Keratinocyte (primary cell): ENCODE measurements at regions not wholly inside any gene's neighbourhood (a gene's known extent, or its start where the extent isn't known, plus 50 kb on each side); places are given as distances from the start of the nearest gene placed in this dataset.

ENCODE experiments used
- EZH2 ChIP-seq: IDR thresholded peaks from one replicate; pipeline ENCODE4 v1.6.1; 2012; ENCODE audit warnings: inconsistent platforms, mild to moderate bottlenecking, low read length, moderate library complexity
- TF ChIP-seq, protein P1 (sequence below), 3 experiments: IDR thresholded peaks in 1 of 3; conservative IDR thresholded peaks in 1 of 3; optimal IDR thresholded peaks in 1 of 3; 2 replicates in 2 of 3; 3 replicates in 1 of 3; pipeline versions ENCODE3 to v1.5.1; 2011; ENCODE audit warnings: low read length in 3 of 3, mild to moderate bottlenecking in 3 of 3, moderate library complexity in 2 of 3, control low read depth in 1 of 3, inconsistent platforms in 1 of 3; ENCODE audit not compliant: insufficient read depth in 2 of 3; ENCODE audit errors: extremely low read depth in 1 of 3

DNA sequence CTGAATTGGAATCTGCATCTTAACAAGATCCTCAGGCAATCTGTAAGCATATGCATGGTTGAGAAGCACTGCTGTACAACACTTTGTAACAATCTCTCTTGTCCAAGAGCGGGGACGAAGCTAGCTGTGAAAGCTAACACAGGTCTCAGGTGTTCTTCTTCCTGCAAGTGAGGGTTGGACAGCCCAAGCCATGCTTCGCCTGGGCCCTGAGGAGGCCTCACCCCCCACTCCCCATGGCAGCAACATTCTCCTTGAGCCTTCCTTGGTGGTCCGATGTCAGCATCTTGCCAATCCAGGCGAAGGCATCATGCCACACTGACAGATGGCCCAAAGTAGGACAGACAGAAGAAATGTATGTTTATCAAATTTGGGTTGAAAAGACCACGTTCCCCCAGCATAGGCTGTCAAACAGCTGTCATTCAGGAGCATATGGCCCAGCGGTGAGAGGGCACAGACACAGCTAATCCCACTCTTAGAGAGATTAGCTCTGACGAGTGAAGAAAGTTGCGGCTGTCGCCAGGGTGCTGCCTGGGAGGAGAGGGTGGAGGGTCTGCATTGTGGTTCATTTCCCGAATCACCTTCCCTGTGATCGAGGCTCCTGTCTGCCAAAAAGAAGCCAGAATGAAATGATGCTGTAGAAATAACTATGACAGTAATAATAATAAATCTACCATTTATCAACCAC lies 344.7 kb downstream of the MYCN start:
- TF ChIP-seq, protein P1, sequence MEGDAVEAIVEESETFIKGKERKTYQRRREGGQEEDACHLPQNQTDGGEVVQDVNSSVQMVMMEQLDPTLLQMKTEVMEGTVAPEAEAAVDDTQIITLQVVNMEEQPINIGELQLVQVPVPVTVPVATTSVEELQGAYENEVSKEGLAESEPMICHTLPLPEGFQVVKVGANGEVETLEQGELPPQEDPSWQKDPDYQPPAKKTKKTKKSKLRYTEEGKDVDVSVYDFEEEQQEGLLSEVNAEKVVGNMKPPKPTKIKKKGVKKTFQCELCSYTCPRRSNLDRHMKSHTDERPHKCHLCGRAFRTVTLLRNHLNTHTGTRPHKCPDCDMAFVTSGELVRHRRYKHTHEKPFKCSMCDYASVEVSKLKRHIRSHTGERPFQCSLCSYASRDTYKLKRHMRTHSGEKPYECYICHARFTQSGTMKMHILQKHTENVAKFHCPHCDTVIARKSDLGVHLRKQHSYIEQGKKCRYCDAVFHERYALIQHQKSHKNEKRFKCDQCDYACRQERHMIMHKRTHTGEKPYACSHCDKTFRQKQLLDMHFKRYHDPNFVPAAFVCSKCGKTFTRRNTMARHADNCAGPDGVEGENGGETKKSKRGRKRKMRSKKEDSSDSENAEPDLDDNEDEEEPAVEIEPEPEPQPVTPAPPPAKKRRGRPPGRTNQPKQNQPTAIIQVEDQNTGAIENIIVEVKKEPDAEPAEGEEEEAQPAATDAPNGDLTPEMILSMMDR (optimal IDR thresholded peaks at IDR 0.05 in 1 of 3, IDR thresholded peaks at IDR 0.05 in 1 of 3, conservative IDR thresholded peaks at IDR 0.05 in 1 of 3; ENCODE audit: extremely low read depth in 1 of 3, insufficient read depth in 2 of 3, low read length in 3 of 3): no peak
- no peak for TF ChIP-seq EZH2
